Suprapubic skin (tissue), 4 donors: ENCODE measurements at regions not wholly inside any gene's neighbourhood (a gene's known extent, or its start where the extent isn't known, plus 50 kb on each side); places are given as distances from the start of the nearest gene placed in this dataset.
"Not testable (repeated sequence)": the region's sequence is repeated elsewhere in the genome, so short reads cannot be mapped to it uniquely, and the experiment has no call there.

ENCODE experiments used
- DNase-seq, 2 donors: peaks; one replicate each; pipeline ENCODE4 v3.0.0-alpha.2; 2019; ENCODE audit warnings: low spot score in 2 of 2
- H3K27ac ChIP-seq: fragments of 200-600 bp; sonication (generic); one replicate; pipeline ENCODE4 v1.5.1; 2019
- H3K27me3 ChIP-seq: fragments of 200-600 bp; sonication (generic); one replicate; pipeline ENCODE4 v1.5.1; 2019
- H3K36me3 ChIP-seq: fragments of 200-600 bp; sonication (generic); one replicate; pipeline ENCODE4 v1.5.1; 2019
- H3K4me1 ChIP-seq: fragments of 200-600 bp; sonication (generic); one replicate; pipeline ENCODE4 v1.5.1; 2019
- H3K4me3 ChIP-seq: fragments of 200-600 bp; sonication (generic); one replicate; pipeline ENCODE4 v1.5.1; 2019; ENCODE audit warnings: mild to moderate bottlenecking
- H3K9me3 ChIP-seq: fragments of 200-600 bp; sonication (generic); one replicate; pipeline ENCODE4 v1.5.1; 2019
- CTCF ChIP-seq, 2 donors: fragments of 200-600 bp in 1 of 2; fragments of 450-650 bp in 1 of 2; sonication (generic) in 1 of 2; IDR thresholded peaks; one replicate each; pipeline ENCODE4 v1.5.1; 2016 to 2019; ENCODE audit warnings: antibody characterized with exemption in 2 of 2, mild to moderate bottlenecking in 1 of 2, moderate library complexity in 1 of 2
- EP300 ChIP-seq: sonication (generic); formaldehyde crosslinking; IDR thresholded peaks from one replicate; pipeline ENCODE4 v1.6.1; 2017; ENCODE audit warnings: antibody characterized with exemption
- POLR2A ChIP-seq, 2 donors: fragments of 450-650 bp; IDR thresholded peaks; one replicate each; pipeline ENCODE4 v1.6.1; 2017; ENCODE audit warnings: antibody characterized with exemption in 2 of 2, mild to moderate bottlenecking in 2 of 2, moderate library complexity in 2 of 2
- POLR2AphosphoS5 ChIP-seq, 3 donors: sonication (generic); formaldehyde crosslinking; IDR thresholded peaks; one replicate each; pipeline ENCODE4 v1.6.1; 2017; ENCODE audit warnings: antibody characterized with exemption in 3 of 3
- WGBS: methylation state at CpG from one replicate; pipeline ENCODE4 v1.1.5; 2018; 5-methylcytosine and 5-hydroxymethylcytosine counted together

- H3K36me3 ChIP-seq, result no peaks in the 10 kb centered on the region
- no peaks in the 10 kb centered on the region for H3K9me3 ChIP-seq
- H3K27me3 ChIP-seq, result no peaks in the 10 kb centered on the region
- peaks cover 18% of the 10 kb centered on the region for H3K4me1 ChIP-seq
- WGBS, result 51% methylated on average over 2 of the region's 2 CpGs
- DNase-seq, result no peak
- no peak for TF ChIP-seq POLR2A (IDR thresholded peaks at IDR 0.05)
- TF ChIP-seq CTCF (IDR thresholded peaks at IDR 0.05), result no peak
- TF ChIP-seq EP300, result no peak
- no peak for TF ChIP-seq POLR2AphosphoS5 (IDR thresholded peaks at IDR 0.05)
- H3K4me3 ChIP-seq, result no peak overlapping the region
- H3K27ac ChIP-seq, result no peak overlapping the region
Measured at GRCh38 chr12:92411687-92412086, 266.0 kb upstream of the BTG1 start.

- H3K4me1 ChIP-seq, result peaks cover 9% of the 10 kb centered on the region
- H3K4me3 ChIP-seq, result no peak overlapping the region
- H3K36me3 ChIP-seq, result no peaks in the 10 kb centered on the region
- TF ChIP-seq POLR2A (IDR thresholded peaks at IDR 0.05) (no peak), POLR2AphosphoS5 (IDR thresholded peaks at IDR 0.05) (no peak), EP300 (no peak), CTCF (IDR thresholded peaks at IDR 0.05) (no peak)
- no peaks in the 10 kb centered on the region for H3K9me3 ChIP-seq
- no peak overlapping the region for H3K27ac ChIP-seq
- no peaks in the 10 kb centered on the region for H3K27me3 ChIP-seq
- DNase-seq, result no peak
Measured at GRCh38 chr12:92408072-92408900, 262.6 kb upstream of the BTG1 start.

GRCh38 chr12:92406404-92407070, 260.9 kb upstream of the BTG1 start:
- H3K27ac ChIP-seq, result not testable (repeated sequence)
- WGBS, result 92% methylated on average over 14 of the region's 40 CpGs

GRCh38 chr12:92405801-92406251, 260.2 kb upstream of the BTG1 start:
- not testable (repeated sequence) for H3K36me3 ChIP-seq, H3K4me1 ChIP-seq, H3K4me3 ChIP-seq, DNase-seq, H3K27ac ChIP-seq, H3K9me3 ChIP-seq, H3K27me3 ChIP-seq
- 95% methylated on average over 16 of the region's 16 CpGs for WGBS

More at GRCh38 chr12:92406404-92407070, 260.9 kb upstream of the BTG1 start:
- not testable (repeated sequence) for H3K27me3 ChIP-seq, H3K4me1 ChIP-seq, H3K9me3 ChIP-seq, H3K36me3 ChIP-seq, DNase-seq, H3K4me3 ChIP-seq

GRCh38 chr12:92404921-92405320, 259.3 kb upstream of the BTG1 start:
- H3K36me3 ChIP-seq, result no peaks in the 10 kb centered on the region
- no peak overlapping the region for H3K4me3 ChIP-seq
- H3K27ac ChIP-seq, result no peak overlapping the region
- H3K9me3 ChIP-seq, result no peaks in the 10 kb centered on the region
- H3K4me1 ChIP-seq, result peaks cover 6% of the 10 kb centered on the region
- TF ChIP-seq POLR2A (IDR thresholded peaks at IDR 0.05) (no peak), POLR2AphosphoS5 (IDR thresholded peaks at IDR 0.05) (no peak), EP300 (no peak), CTCF (IDR thresholded peaks at IDR 0.05) (no peak)
- H3K27me3 ChIP-seq, result no peaks in the 10 kb centered on the region
- WGBS, result 70% methylated on average over 1 of the region's 1 CpG
- no peak for DNase-seq

GRCh38 chr12:92404259-92404894, 258.7 kb upstream of the BTG1 start:
- Histone ChIP-seq H3K27ac (no peak overlapping the region), H3K4me3 (no peak overlapping the region), H3K36me3 (no peaks in the 10 kb centered on the region), H3K9me3 (no peaks in the 10 kb centered on the region), H3K4me1 (peaks cover 6% of the 10 kb centered on the region), H3K27me3 (no peaks in the 10 kb centered on the region)
- 100% methylated on average over 1 of the region's 1 CpG for WGBS
- no peak for TF ChIP-seq CTCF (IDR thresholded peaks at IDR 0.05)
- TF ChIP-seq POLR2AphosphoS5 (IDR thresholded peaks at IDR 0.05), result no peak
- TF ChIP-seq EP300, result no peak
- TF ChIP-seq POLR2A (IDR thresholded peaks at IDR 0.05), result no peak
- no peak for DNase-seq
